ENCODE measurements at regions not wholly inside any gene's neighbourhood (a gene's known extent, or its start where the extent isn't known, plus 50 kb on each side); places are given as distances from the start of the nearest gene placed in this dataset.

DNA sequence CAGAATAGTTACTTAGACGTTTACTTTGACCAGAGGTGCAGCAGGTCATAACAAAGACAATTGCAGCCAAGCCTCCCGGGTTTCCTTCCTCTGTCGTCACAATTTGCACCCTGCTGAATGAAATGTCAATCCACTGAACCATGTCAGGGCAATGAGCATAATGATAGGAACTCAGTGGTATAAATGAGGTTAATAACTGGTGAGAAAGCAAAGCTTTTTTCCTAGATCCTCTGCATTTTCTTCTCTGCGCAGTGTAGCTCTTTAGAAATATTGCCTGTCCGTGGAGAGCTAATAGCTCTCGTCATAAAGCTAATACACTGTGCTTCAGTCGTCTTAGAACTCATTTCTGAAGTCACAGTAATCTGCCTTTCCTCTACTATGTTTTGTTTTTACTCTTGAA lies 1960.1 kb upstream of the ADGRL3 start:
- TF ChIP-seq KDM1A (IDR thresholded peaks at IDR 0.05; ENCODE audit: borderline replicate concordance) (no peak), GATAD2B (conservative IDR thresholded peaks at IDR 0.05; ENCODE audit: low read depth) (no peak)
- TF ChIP-seq, protein P1, sequence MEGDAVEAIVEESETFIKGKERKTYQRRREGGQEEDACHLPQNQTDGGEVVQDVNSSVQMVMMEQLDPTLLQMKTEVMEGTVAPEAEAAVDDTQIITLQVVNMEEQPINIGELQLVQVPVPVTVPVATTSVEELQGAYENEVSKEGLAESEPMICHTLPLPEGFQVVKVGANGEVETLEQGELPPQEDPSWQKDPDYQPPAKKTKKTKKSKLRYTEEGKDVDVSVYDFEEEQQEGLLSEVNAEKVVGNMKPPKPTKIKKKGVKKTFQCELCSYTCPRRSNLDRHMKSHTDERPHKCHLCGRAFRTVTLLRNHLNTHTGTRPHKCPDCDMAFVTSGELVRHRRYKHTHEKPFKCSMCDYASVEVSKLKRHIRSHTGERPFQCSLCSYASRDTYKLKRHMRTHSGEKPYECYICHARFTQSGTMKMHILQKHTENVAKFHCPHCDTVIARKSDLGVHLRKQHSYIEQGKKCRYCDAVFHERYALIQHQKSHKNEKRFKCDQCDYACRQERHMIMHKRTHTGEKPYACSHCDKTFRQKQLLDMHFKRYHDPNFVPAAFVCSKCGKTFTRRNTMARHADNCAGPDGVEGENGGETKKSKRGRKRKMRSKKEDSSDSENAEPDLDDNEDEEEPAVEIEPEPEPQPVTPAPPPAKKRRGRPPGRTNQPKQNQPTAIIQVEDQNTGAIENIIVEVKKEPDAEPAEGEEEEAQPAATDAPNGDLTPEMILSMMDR (IDR thresholded peaks at IDR 0.05 in 2 of 3, conservative IDR thresholded peaks at IDR 0.05 in 1 of 3; ENCODE audit: control insufficient read depth in 2 of 3, extremely low read depth in 1 of 3, insufficient read depth in 1 of 3, low read depth in 3 of 3, low read length in 3 of 3): no peak

Measured in GM12878 (cell line).